GM18858 (cell line): ENCODE measurements at regions not wholly inside any gene's neighbourhood (a gene's known extent, or its start where the extent isn't known, plus 50 kb on each side); places are given as distances from the start of the nearest gene placed in this dataset.

Experiments
- ATAC-seq: cut with Tn5 transposase; IDR thresholded peaks from one replicate; pipeline ENCODE4 v1.9.1; 2021; ENCODE audit not compliant: unreplicated experiment

- peak; percentile 51 for ATAC-seq
Measured at GRCh38 chr18:66150650-66151049, 399.8 kb downstream of the CDH7 start.

GRCh38 chr18:66143029-66143428 lies 392.2 kb downstream of the CDH7 start:
- ATAC-seq: no peak

- no peak for ATAC-seq
Measured at GRCh38 chr18:66141716-66142115, 390.9 kb downstream of the CDH7 start.

GRCh38 chr18:66138642-66139041 lies 387.8 kb downstream of the CDH7 start:
- no peak for ATAC-seq

GRCh38 chr18:66136039-66136438 lies 385.2 kb downstream of the CDH7 start:
- no peak for ATAC-seq

- ATAC-seq: no peak
Measured at GRCh38 chr18:66129248-66129647, 378.4 kb downstream of the CDH7 start.

GRCh38 chr18:66126266-66126665 lies 375.5 kb downstream of the CDH7 start:
- no peak for ATAC-seq

DNA sequence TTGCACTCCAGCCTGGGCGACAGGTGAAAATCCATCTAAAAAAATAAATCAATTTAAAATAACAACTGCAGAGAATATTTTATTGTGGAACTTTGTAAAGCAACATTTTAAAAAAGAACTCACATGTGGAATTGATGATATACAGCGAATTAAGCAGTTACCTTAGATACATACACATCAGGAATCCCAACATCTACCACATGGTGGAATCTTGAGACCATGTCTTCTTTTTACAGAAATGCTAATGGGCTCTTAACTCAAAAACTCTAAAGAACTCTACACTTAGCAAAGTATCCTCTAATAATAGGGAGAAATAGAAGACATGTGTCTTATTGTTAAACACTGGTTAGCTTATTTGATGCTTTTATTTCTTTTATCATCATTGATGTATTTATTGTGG lies 373.6 kb downstream of the CDH7 start:
- no peak for ATAC-seq

- no peak for ATAC-seq
Measured at GRCh38 chr18:66119347-66119746, 368.5 kb downstream of the CDH7 start.

- ATAC-seq: no peak
Measured at GRCh38 chr18:66111018-66111417, 360.2 kb downstream of the CDH7 start.

DNA sequence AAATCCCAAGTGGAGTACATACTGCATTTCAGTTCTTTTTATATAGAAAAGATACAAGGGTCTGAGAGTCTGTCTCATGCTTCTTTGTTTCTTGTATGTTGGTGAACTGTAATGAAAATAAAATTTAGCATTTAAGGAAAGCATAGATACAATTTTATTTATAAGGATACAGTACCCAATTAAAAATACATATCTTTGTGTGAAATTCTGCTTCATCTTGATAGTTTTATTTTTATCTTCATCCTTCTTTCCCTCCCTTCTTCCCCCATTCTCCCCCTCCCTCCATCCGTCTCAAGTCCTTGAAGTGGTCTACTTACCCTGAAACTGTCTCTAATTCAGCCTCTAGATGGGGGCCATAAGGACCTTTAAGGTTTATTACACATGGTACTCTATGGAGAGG lies 359.8 kb downstream of the CDH7 start:
- no peak for ATAC-seq

DNA sequence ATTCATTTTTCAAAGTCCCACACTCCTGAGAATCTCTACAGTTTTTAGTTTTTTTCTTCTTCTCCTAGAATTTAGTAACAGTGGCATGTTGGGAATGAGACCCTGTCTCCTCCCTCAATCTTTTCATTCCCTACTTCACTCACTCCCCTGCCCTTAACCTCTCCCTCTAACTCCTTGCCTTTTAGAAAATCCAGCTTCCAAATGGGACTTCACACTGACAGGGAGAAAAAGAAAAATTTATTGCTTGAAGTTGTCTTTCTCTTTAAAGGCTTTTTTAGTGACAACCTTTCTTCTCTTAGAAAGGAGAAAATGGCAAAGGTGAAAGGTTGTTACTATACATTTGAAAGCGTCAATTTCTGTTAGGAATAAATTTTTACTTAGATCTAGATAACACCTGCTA lies 359.2 kb downstream of the CDH7 start:
- no peak for ATAC-seq

- ATAC-seq: no peak
Measured at GRCh38 chr18:66107546-66107945, 356.7 kb downstream of the CDH7 start.

DNA sequence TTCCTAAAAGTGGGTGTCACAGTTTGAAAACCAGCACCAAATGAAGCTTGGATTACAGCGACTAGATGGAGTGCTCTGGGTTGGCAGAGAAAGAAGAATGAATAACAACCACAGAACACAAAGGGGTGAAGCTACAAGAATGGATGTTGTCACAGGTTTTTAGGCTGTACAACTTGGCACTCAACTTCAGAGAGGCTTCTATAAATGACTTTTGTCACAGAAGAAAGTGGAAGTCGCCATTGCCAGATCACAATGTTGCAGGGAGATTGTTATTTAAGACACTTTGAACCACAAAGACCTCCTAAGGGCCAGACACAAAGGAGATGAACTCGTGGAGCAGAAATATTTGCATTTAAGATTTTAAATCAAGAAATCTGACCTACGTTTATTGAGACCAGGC lies 354.2 kb downstream of the CDH7 start:
- ATAC-seq: no peak

DNA sequence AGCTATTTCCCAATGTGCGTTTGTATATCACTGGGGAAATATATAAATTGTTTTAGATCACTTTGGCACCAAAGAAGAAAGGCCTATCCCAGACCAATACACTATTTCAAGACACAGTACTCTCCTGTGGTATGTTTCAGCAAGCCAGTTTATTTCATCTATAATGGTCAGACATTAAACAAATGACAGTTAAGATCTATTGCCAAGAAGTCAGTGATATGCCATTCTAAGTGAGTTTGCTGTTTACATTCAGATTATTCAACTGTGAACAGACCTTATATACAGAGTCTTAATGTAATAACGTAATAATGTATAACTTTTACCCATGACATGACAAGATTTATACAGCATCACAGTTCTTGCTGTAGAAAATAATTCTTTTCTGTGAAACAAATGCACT lies 352.7 kb downstream of the CDH7 start:
- no peak for ATAC-seq

DNA sequence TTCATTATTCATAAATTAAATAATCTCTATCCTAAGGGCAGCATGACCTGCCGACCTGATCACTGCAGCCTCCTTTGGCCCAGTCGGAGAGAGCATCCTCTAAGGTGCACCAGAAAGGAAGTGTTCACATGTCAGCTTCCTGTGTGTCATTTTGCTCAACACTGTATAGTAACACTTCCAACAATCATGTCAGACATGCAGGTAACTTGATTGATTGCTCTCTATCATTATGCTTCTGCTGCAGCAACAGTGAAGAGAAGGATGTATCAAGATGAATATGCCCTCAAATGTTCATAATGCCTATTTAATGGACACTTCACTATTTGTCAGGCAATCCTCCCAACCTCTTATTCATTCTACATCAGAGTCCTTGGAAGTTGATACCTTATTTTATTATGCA lies 332.3 kb downstream of the CDH7 start:
- no peak for ATAC-seq

DNA sequence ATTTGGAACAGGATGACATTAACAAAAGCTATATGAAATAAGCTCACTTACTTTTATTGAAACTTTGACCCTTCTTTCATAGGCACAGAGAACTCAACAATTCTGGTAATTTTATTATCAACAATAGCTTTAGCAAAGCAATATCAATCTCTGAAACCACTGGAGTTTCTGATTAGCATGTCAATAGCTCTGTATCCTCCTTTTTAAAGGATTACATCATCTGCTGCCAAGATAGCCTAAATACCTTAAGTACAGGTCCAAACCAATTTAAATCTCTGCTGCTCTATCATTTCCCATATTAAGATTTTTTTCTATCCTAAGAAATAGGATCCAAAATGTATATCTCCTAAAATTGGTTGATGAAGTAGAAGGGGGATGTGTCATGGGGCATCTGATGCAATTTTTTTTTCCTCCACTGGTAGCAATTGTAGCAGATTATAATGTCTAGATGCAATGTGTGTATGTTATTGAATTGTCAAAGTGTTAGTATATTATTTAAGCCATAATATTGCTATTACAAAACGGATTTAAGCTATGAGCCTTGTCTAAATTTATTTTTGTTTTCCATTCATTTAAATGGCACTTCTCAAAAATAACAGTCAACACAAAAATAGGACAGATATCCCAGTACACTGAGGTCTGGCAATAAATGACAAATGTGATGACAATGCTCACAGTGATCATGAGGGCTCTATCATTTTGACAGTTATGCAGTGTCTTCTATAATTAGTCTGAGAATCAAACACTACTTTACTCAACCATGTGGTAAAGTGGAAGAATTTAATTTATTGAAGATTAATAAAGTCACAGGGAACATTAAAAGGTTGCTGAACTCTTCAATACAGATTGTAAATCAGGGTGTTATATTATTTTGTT lies 328.4 kb downstream of the CDH7 start:
- ATAC-seq: no peak

DNA sequence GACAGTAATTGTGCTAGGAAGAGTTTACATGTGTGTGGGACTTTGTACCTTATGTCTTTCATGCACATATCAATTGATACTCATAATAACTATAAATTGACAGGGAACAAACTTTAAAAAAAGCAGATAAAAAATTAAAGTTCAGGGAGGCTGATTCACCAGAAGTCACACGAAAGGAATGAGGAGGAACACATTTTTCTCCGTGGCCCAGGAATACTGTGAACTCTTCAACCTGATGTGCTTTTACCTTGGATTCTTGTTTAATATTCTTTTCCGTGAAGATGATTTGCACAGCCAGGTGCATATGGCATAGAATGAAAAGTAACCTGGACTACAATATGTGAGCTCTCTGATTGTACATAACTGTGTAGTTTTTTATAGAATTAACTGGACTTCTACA lies 326.3 kb downstream of the CDH7 start:
- no peak for ATAC-seq

DNA sequence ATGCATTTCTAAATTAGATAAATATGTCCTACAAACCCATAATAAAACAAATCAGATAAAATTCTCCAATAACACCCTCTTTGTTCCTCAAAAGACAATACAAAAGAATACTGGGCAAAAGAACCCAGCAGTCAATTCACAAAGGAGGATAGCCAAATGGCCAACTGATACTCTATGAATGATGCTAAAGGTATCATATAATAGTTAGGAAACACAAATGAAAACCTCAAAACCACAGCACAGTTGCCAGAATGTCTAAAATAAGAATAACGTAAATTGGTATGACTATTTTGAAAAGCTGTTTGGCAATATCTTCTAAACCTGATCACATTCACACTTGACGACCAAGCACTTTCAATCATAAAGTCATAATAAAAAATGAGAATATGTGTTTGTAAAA lies 315.4 kb downstream of the CDH7 start:
- no peak for ATAC-seq

DNA sequence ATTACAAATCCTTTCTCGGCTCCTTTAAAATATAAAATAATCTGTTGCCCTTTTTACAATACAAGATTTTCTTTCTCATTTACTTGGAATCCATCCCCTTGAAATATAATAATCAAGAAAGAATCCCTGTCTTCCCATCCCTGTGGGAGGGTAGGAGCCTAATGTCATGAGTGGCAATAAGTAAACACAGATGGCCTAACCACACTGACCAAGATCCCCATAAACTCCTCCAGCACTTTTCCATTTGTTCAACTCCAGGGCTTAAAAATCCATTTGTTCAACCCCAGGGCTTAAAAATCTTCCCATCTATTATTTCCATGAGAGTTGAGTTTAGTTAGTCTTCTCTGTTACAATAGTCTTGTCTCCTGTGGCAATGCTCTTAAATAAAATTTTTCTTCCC lies 297.6 kb downstream of the CDH7 start:
- no peak for ATAC-seq

DNA sequence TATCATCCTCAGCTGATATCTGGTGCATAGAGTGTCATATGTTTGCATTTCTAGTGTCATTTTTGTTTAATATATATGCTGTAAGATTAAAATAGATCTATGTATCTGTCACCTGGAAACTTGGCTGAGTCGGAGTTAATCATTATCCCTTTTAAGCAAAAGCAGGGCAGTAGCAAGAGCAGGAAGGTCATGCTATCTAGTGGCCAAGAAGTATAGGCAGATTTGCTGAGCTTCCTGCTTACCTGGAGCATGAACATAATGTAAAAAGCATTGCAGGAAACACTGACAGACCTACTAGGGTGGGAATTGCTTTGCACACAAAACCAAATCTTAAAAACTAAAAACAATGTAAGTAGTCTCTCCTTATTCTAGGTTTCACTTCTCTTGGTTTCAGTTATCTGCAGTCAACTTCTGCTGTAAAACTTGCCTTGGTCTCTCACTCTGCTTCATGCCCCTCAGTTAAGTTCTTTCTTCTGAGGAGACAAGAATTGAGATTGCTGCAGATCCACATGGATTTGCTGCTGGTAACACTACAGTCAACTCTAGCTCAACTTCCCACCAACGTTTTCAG lies 295.3 kb downstream of the CDH7 start:
- ATAC-seq: peak; percentile 67

GRCh38 chr18:66043009-66043408 lies 292.2 kb downstream of the CDH7 start:
- ATAC-seq: no peak

DNA sequence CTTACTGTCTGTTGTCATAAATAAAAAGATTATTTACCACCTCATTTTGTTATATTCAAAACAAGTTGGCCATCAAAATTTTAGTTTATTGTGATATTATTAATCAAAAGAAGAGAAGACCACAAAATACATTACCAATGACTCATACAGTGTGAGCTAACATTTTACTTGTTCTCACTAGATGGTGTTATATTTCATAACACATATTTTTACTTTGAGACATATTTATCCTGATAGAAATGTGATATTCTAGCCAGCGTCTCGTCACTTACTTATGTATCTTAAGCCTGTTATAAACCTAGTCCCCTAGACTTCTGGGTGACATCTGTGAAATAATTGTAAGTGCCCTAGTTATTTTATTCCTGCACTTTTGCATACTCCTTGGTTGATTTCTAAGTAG lies 263.2 kb downstream of the CDH7 start:
- no peak for ATAC-seq
